IMR-90 (cell line): ENCODE measurements at regions not wholly inside any gene's neighbourhood (a gene's known extent, or its start where the extent isn't known, plus 50 kb on each side); places are given as distances from the start of the nearest gene placed in this dataset.

Experiments used
- ATAC-seq: fragments of 200-7000 bp; cut with Tn5 transposase; 2 replicates; pipeline ENCODE4 v1.9.1; 2020; ENCODE audit warnings: low read depth, mild to moderate bottlenecking, moderate library complexity
- BruUV-seq: library from RNA; stranded (reverse); fragments of 400-500 nt; replicated peaks from 2 replicates; lab custom pipeline; 2021; lab: Mats Ljungman, UMichigan
- CTCF ChIA-PET: fragments of 300-600 bp; formaldehyde crosslinking; extraction: SDS; loops from one replicate; lab custom pipeline; 2021; ENCODE audit warnings: antibody characterized with exemption; lab: Yijun Ruan, JAX
- POLR2A ChIA-PET: fragments of 300-600 bp; sonication (Branson Sonifier 250); formaldehyde crosslinking; loops from one replicate; lab custom pipeline; 2022; ENCODE audit warnings: antibody characterized with exemption; ENCODE audit not compliant: unreplicated experiment; lab: Charles Lee
- DNase-seq: peaks from one replicate; pipeline ENCODE4 v3.0.0; 2013
- H2AFZ ChIP-seq: replicated peaks from 2 replicates; pipeline ENCODE3; 2013; ENCODE audit warnings: low read length, mild to moderate bottlenecking; ENCODE audit not compliant: poor library complexity
- H2AK5ac ChIP-seq: 2 replicates; pipeline ENCODE4 v1.6.1; 2013; ENCODE audit warnings: low read depth, low read length, inconsistent platforms
- H2AK9ac ChIP-seq: replicated peaks from 2 replicates; pipeline ENCODE3; 2013; ENCODE audit warnings: mild to moderate bottlenecking, low read depth, low read length, moderate library complexity; ENCODE audit not compliant: poor library complexity
- H2BK120ac ChIP-seq: 2 replicates; pipeline ENCODE4 v1.6.1; 2013; ENCODE audit warnings: low read depth, low read length, inconsistent platforms
- H2BK15ac ChIP-seq: 3 replicates; pipeline ENCODE4 v1.6.1; 2013; ENCODE audit warnings: low read depth, low read length, inconsistent platforms
- H2BK20ac ChIP-seq: 2 replicates; pipeline ENCODE4 v1.6.1; 2013; ENCODE audit warnings: low read depth, mild to moderate bottlenecking, inconsistent platforms, low read length, moderate library complexity
- H2BK5ac ChIP-seq: 2 replicates; pipeline ENCODE4 v1.6.1; 2013; ENCODE audit warnings: mild to moderate bottlenecking, low read depth, low read length, inconsistent platforms; ENCODE audit not compliant: poor library complexity, severe bottlenecking
- H3K14ac ChIP-seq: replicated peaks from 2 replicates; pipeline ENCODE4 v1.6.1; 2013; ENCODE audit warnings: low read depth, low read length, inconsistent platforms
- H3K18ac ChIP-seq: 2 replicates; pipeline ENCODE4 v1.6.1; 2013; ENCODE audit warnings: low read depth, low read length, control low read depth
- H3K23ac ChIP-seq: 2 replicates; pipeline ENCODE4 v1.6.1; 2013; ENCODE audit warnings: low read depth, low read length, inconsistent platforms
- H3K27ac ChIP-seq: 2 replicates; pipeline ENCODE4 v1.5.1; 2013; ENCODE audit warnings: mild to moderate bottlenecking, control low read depth, low read length; ENCODE audit not compliant: insufficient read depth
- H3K27me3 ChIP-seq: 2 replicates; pipeline ENCODE4 v1.6.1; 2013; ENCODE audit warnings: low read length; ENCODE audit not compliant: control insufficient read depth, insufficient read depth
- H3K36me3 ChIP-seq: 2 replicates; pipeline ENCODE4 v1.6.1; 2013; ENCODE audit warnings: low read length, mixed read lengths; ENCODE audit not compliant: control insufficient read depth, insufficient read depth
- H3K4ac ChIP-seq: 2 replicates; pipeline ENCODE4 v1.6.1; 2013; ENCODE audit warnings: low read depth, low read length, inconsistent platforms
- H3K4me1 ChIP-seq: 2 replicates; pipeline ENCODE4 v1.6.1; 2013; ENCODE audit warnings: low read length, mixed read lengths; ENCODE audit not compliant: control insufficient read depth, insufficient read depth
- H3K4me2 ChIP-seq: 2 replicates; pipeline ENCODE4 v1.6.1; 2013; ENCODE audit warnings: low read depth, mild to moderate bottlenecking, control low read depth, low read length, moderate library complexity
- H3K4me3 ChIP-seq: 2 replicates; pipeline ENCODE4 v1.5.1; 2013; ENCODE audit warnings: low read depth, mild to moderate bottlenecking, control low read depth, low read length, moderate library complexity; ENCODE audit not compliant: insufficient read depth
- H3K56ac ChIP-seq: 2 replicates; pipeline ENCODE4 v1.6.1; 2013; ENCODE audit warnings: low read length, inconsistent platforms; ENCODE audit not compliant: insufficient read depth; ENCODE audit errors: extremely low read depth
- H3K79me1 ChIP-seq, 2 experiments: 2 replicates each; pipeline ENCODE4 v1.6.1; 2013; ENCODE audit warnings: low read length in 2 of 2, inconsistent platforms in 1 of 2, low read depth in 1 of 2
- H3K9ac ChIP-seq: 2 replicates; pipeline ENCODE4 v1.6.1; 2013; ENCODE audit warnings: low read depth, low read length, control low read depth
- H3K9me1 ChIP-seq: 2 replicates; pipeline ENCODE4 v1.6.1; 2013; ENCODE audit warnings: low read length, inconsistent platforms; ENCODE audit not compliant: insufficient read depth
- H3K9me3 ChIP-seq: 2 replicates; pipeline ENCODE4 v1.6.1; 2013; ENCODE audit warnings: low read length; ENCODE audit not compliant: control insufficient read depth, insufficient read depth
- H4K20me1 ChIP-seq: 2 replicates; pipeline ENCODE4 v1.6.1; 2013; ENCODE audit warnings: low read length, inconsistent platforms; ENCODE audit not compliant: insufficient read depth
- H4K5ac ChIP-seq: 2 replicates; pipeline ENCODE4 v1.6.1; 2013; ENCODE audit warnings: mild to moderate bottlenecking, low read depth, low read length, control low read depth
- H4K8ac ChIP-seq, 2 experiments: 2 replicates each; pipeline ENCODE4 v1.6.1; 2013; ENCODE audit warnings: low read depth in 2 of 2, low read length in 2 of 2, control low read depth in 1 of 2, inconsistent platforms in 1 of 2
- H4K91ac ChIP-seq: 2 replicates; pipeline ENCODE4 v1.6.1; 2013; ENCODE audit warnings: low read depth, low read length, inconsistent platforms; ENCODE audit not compliant: insufficient read depth
- RCOR1 ChIP-seq: IDR thresholded peaks from 2 replicates; pipeline ENCODE4 v1.6.1; 2012; ENCODE audit warnings: mild to moderate bottlenecking, low read length, improper control_type of control experiment; ENCODE audit not compliant: insufficient replicate concordance
- SMC3 ChIP-seq: fragments of 150-350 bp; IDR thresholded peaks from 2 replicates; pipeline ENCODE4 v1.6.1; 2016; ENCODE audit warnings: low read depth, mild to moderate bottlenecking, antibody characterized with exemption, low read length, moderate library complexity
- WGBS, 2 experiments: methylation state at CpG; one replicate each; pipeline versions ENCODE4 v1.1.5 to v1.1.7; 2013; ENCODE audit warnings: missing lambda C conversion rate in 2 of 2; ENCODE audit not compliant: insufficient read length in 1 of 2; ENCODE audit errors: extremely low coverage in 2 of 2; 5-methylcytosine and 5-hydroxymethylcytosine counted together
- dilution Hi-C: fragments of 300-500 bp; cut with HindIII; formaldehyde crosslinking; loops from one replicate; pipeline ENCODE4 v1.14.3; 2018; ENCODE audit warnings: low sequenced_read_pairs; ENCODE audit not compliant: unreplicated experiment
- in situ Hi-C: fragments of 300-500 bp; cut with MboI; formaldehyde crosslinking; loops from 3 replicates; pipeline ENCODE4 v1.14.3; 2019; ENCODE audit warnings: low sequenced_read_pairs, inconsistent platforms, mixed read lengths
- intact Hi-C: fragments of 100-400 bp; cut with micrococcal nuclease; formaldehyde crosslinking; loops from 2 replicates; pipeline ENCODE4 v1.10.0; 2022

DNA sequence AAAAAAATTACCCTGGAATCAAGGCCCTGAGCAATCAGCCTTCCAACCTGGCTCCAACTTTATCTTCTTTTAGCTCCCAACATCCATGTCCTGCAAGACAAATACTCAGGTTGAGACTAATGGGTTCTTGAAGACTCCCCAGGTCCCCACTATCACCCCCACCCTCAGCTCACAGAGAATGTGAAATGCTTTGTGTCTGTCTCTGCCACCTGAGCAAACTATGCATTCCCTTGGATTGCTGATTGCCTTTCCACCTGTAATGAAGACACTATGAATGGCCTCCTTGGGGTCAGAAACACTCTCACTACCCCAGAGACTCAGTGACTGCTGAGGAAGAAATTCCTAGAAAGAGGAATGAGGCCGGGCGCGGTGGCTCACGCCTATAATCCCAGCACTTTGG lies 121.2 kb upstream of the GALNT2 start:
- ChIA-PET POLR2A (no interaction called here), CTCF (no interaction called here)
- H3K4me2 ChIP-seq = no peak overlapping the region
- H4K20me1 ChIP-seq = no peaks in the 10 kb centered on the region
- no peak overlapping the region for H2AK5ac ChIP-seq
- TF ChIP-seq SMC3 = no peak
- TF ChIP-seq RCOR1 = no peak
- H2BK5ac ChIP-seq = no peak overlapping the region
- H3K4me1 ChIP-seq = no peaks in the 10 kb centered on the region
- no peak overlapping the region for H4K5ac ChIP-seq
- H3K23ac ChIP-seq = no peak overlapping the region
- H3K4me3 ChIP-seq = no peak overlapping the region
- H3K9me3 ChIP-seq = no peaks in the 10 kb centered on the region
- H3K27me3 ChIP-seq = no peaks in the 10 kb centered on the region; the same call in 1 of the 2 replicates
- ATAC-seq (no peak), DNase-seq (no peak)
- dilution Hi-C loops (no loop called here), intact Hi-C loops (no loop called here), in situ Hi-C loops (no loop called here)
- H2AK9ac ChIP-seq = no peak overlapping the region
- H3K9ac ChIP-seq = no peak overlapping the region
- no peak overlapping the region for H4K91ac ChIP-seq
- no peak overlapping the region for H2BK20ac ChIP-seq
- H4K8ac ChIP-seq = no peak overlapping the region
- no peak overlapping the region for H3K18ac ChIP-seq
- no peaks in the 10 kb centered on the region for H3K9me1 ChIP-seq
- BruUV-seq = no TSS peak
- no peaks in the 10 kb centered on the region for H3K79me1 ChIP-seq
- H3K27ac ChIP-seq = no peak overlapping the region
- no peak overlapping the region for H3K14ac ChIP-seq
- no peak overlapping the region for H2BK120ac ChIP-seq
- no peak overlapping the region for H2BK15ac ChIP-seq
- WGBS, 2 experiments = no CpG with 5 or more reads among the region's 4 CpGs
- no peaks in the 10 kb centered on the region for H3K36me3 ChIP-seq
- H3K56ac ChIP-seq = no peak overlapping the region
- no peak overlapping the region for H2AFZ ChIP-seq
- no peak overlapping the region for H3K4ac ChIP-seq
